DMS114 treated with DMSO at 0.1 percent for 48 hours (cell line): ENCODE measurements at regions not wholly inside any gene's neighbourhood (a gene's known extent, or its start where the extent isn't known, plus 50 kb on each side); places are given as distances from the start of the nearest gene placed in this dataset.
"Not testable (repeated sequence)": the region's sequence is repeated elsewhere in the genome, so short reads cannot be mapped to it uniquely, and the experiment has no call there.

Experiments
- DNase-seq: peaks from one replicate; lab custom pipeline; 2025; ENCODE audit not compliant: unreplicated experiment; lab: John Stamatoyannopoulos, UW

DNA sequence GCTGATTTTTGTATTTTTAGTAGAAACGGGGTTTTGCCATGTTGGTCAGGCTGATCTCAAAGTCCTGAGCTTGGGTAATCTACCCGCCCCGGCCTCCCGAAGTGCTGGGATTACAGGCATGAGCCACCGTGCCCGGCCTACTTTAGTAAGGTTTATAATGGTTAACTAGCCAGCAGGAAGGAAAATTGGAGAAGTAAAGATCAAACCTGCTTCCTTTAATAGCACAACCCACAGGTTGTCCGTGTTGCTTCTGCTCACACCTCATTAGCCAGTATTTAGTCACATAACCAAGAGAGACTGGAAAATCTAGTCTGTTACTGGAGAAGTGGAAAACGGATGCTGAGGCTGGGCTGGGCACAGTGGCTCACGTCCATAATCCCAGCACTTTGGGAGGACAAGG lies 51.9 kb upstream of the TBL1XR1 start:
- no peak for DNase-seq

GRCh38 chr3:177250151-177250550 lies 52.9 kb upstream of the TBL1XR1 start:
- no peak for DNase-seq

- DNase-seq: no peak
Measured at GRCh38 chr3:177251755-177252154, 54.5 kb upstream of the TBL1XR1 start.

GRCh38 chr3:177257006-177257405 lies 59.7 kb upstream of the TBL1XR1 start:
- no peak for DNase-seq

DNA sequence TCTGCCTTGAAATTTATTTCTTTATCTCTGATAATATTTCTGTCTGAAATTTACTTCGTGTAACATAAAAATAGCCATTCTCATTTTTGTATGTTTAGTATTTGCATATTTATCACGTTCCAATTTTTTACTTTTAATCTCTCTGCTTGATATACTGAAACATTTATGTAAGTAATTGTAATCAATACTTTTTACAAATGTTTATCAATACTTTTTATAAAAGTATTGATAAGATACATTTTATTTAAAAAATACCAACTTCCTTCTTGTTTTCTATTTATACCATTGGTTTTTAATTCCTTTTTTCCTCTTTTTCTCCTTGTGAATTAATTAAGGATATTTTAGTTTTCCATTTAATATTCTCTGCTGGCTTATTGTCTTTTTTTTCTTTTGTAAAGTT lies 60.3 kb upstream of the TBL1XR1 start:
- no peak for DNase-seq

- DNase-seq: no peak
Measured at GRCh38 chr3:177262396-177262795, 65.1 kb upstream of the TBL1XR1 start.

DNA sequence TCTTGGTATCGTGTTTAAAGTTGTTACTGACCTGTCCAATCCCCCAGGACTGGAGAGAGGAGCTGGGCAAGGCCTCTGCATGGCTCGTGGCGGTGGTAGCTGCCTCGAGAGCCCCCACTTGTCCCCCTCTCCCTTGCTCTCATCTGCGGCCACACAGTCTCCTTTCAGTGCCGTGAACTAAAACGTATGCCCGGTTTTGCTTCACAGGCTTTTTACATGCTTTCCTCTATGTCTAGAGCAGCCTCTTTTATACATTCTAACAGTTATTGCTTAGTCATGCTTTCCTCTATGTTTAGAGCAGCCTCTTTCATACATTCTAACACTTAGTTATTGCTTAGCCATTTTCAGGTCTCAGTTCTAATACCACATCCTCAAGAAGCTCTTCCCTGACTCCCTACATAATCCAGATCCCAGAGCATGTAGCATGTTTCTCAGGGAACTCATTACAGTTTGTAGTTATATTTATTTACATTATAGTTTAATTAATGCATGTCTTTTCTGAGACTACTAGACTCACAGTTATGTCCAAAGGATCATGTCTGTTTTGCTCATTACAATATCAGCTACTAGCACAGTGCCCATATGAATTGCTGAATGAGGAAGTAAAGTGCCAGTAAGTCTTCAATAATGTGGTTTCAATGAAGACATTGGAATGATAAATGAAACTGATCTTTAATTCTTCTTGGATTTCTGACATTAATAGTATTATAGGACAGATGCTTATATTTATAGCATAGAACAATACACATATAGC lies 66.5 kb upstream of the TBL1XR1 start:
- no peak for DNase-seq

DNA sequence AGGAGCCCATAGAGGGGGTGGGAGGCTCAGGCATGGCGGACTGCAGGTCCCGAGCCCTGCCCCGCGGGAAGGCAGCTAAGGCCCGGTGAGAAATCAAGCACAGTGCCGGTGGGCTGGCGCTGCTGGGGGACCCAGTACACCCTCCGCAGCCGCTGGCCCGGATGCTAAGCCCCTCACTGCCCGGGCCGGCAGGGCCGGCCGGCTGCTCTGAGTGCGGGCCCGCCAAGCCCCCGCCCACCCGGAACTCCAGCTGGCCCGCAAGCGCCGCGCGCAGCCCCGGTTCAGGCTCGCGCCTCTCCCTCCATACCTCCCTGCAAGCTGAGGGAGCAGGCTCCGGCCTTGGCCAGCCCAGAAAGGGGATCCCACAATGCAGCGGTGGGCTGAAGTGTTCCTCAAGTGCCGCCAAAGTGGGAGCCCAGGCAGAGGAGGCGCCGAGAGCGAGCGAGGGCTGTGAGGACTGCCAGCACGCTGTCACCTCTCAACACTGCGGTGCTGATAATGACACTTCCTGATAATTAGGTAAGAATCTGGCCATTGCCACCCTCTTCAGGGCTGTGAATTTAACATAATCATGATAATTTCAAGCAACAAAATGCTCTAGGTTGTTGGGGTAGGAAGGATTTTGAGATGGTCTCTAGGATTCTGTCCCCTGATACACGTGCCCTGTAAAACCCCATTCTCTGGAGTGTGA lies 74.7 kb upstream of the TBL1XR1 start:
- DNase-seq: not testable (repeated sequence)

DNA sequence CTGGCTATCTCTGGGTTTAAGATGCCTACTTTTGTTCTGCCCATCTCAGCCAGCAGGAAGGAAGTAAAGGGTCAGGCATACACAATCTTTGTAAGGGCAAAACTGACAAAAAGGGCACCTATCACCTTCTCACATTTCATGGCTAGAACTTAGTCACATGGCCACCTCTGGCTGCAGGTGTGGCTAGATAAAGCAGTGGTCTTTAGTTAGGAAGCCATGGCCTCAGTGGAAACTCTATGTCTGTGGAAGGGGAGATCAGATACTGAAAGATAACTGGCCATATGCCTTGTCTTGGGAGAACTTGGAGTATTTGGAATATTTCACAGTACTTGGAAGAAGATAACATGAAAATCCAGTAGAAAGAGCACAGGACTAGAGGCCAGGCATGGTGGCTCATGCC lies 80.7 kb upstream of the TBL1XR1 start:
- DNase-seq: no peak

DNA sequence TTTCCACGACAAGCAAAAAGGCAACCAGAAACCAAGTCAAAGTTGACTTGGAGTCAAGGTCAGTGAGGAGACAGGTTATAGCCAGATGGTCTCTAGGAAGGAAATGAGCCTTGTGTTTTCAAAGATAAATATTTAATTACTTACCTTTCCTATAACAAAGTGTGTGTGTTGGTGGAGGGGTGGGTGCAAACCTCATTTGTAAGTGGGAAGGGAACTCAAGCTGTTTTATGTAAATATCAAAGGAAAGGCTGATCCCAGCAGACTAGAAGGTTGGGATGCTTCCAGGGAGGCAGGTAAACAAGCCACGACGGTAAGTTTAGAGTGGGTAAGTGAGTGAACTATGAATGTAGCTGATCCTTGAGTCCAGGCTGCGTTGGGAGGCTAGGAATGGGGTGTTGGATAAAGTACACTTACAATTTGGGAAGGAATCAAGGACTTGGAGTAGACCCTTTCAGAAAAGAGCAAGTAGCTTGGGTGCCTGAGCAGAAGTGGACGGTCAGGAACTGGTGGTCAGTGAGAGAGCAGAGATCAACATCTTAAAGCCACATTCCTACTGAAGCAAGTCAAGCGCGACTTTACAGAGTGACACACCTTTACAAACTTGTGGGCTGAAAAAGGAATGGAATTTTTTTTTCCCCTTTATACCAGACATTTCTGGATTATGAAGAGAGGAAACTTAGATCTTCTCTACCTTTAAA lies 82.0 kb upstream of the TBL1XR1 start:
- no peak for DNase-seq

GRCh38 chr3:177281292-177282118 lies 84.2 kb upstream of the TBL1XR1 start:
- DNase-seq: no peak

GRCh38 chr3:177282119-177282655 lies 84.9 kb upstream of the TBL1XR1 start:
- no peak for DNase-seq

- no peak for DNase-seq
Measured at GRCh38 chr3:177283983-177284382, 86.7 kb upstream of the TBL1XR1 start.

DNA sequence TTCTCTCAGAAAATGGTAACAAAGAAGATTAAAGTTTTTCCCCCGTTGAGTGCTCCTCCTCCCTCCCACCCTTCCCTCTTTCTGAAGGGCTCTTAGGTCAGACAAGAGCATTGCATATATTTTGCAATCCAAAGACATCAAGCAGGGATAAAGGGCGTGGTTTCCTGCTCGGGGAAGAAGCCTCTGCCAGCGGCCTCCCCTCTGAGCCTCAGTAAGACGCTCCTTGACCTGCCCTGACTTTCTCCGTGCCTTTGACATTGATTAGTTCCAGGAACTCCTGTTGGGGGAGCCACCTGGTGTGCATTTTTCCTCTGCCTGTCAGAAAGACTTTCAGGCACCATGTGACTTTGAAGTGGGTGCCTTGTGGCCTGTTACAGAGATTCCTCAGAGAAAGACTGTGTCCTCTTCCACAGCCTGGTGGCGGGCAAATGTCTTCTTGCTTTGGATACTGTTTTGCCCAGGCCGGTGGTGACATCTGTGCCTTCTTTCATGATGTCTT lies 87.2 kb upstream of the TBL1XR1 start:
- no peak for DNase-seq

- DNase-seq: no peak
Measured at GRCh38 chr3:177286034-177286433, 88.8 kb upstream of the TBL1XR1 start.

- DNase-seq: no peak
Measured at GRCh38 chr3:177287231-177287630, 89.9 kb upstream of the TBL1XR1 start.

GRCh38 chr3:177290633-177291032 lies 93.4 kb upstream of the TBL1XR1 start:
- no peak for DNase-seq

DNA sequence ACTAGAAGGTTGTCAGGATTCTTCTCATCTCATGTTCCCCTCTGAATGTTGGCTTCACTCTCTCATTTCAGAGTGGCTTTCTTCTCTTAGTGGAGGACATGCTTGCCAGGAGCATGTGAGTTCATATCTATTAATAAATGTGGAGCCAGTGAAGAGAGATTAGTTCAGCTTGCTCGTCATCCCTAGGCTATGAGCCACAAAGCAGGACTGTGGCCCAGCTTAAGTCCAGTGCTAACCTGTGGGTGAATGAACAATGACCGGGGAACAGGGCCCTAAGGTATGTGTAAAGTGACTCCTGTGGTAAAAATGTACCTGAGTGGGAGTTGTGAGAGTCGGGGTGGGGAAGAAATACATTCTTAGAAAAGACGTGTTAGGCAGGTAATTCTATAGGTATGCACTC lies 96.9 kb upstream of the TBL1XR1 start:
- no peak for DNase-seq

- DNase-seq: no peak
Measured at GRCh38 chr3:177295116-177295515, 97.8 kb upstream of the TBL1XR1 start.

GRCh38 chr3:177299250-177299649 lies 102.0 kb upstream of the TBL1XR1 start:
- DNase-seq: no peak
